Gastroesophageal sphincter (tissue), 4 donors: ENCODE measurements at regions not wholly inside any gene's neighbourhood (a gene's known extent, or its start where the extent isn't known, plus 50 kb on each side); places are given as distances from the start of the nearest gene placed in this dataset.

Experiments used
- ATAC-seq: fragments of 150-250 bp; one replicate; pipeline ENCODE4 v1.9.1; 2016; ENCODE audit warnings: mild to moderate bottlenecking, moderate library complexity
- H3K27ac ChIP-seq, 4 donors: fragments of 200-600 bp; sonication (generic) in 3 of 4; 1 replicate in 3 of 4; 2 replicates in 1 of 4; pipeline ENCODE4 v1.5.1; 2016 to 2019
- H3K27me3 ChIP-seq: fragments of 200-600 bp; sonication (generic); one replicate; pipeline ENCODE4 v1.5.1; 2019
- H3K36me3 ChIP-seq, 2 donors: fragments of 200-600 bp; sonication (generic); one replicate each; pipeline ENCODE4 v1.5.1; 2019; ENCODE audit warnings: control low read depth in 1 of 2
- H3K4me1 ChIP-seq, 3 donors: fragments of 200-600 bp; sonication (generic); 1 replicate in 2 of 3; 2 replicates in 1 of 3; pipeline ENCODE4 v1.5.1; 2016 to 2019; ENCODE audit warnings: control low read depth in 2 of 3
- H3K4me3 ChIP-seq, 2 donors: fragments of 200-600 bp; sonication (generic); one replicate each; pipeline ENCODE4 v1.5.1; 2019; ENCODE audit warnings: mild to moderate bottlenecking in 1 of 2, moderate library complexity in 1 of 2
- H3K9me3 ChIP-seq, 3 donors: fragments of 200-600 bp; sonication (generic); one replicate each; pipeline ENCODE4 v1.5.1; 2017 to 2019; ENCODE audit warnings: control low read depth in 2 of 3
- CTCF ChIP-seq, 4 experiments: fragments of 200-600 bp in 2 of 4; fragments of 450-650 bp in 2 of 4; sonication (generic) in 1 of 4; IDR thresholded peaks; one replicate each; pipeline ENCODE4 v1.5.1; 2017 to 2019; ENCODE audit warnings: antibody characterized with exemption in 4 of 4, mild to moderate bottlenecking in 2 of 4, moderate library complexity in 2 of 4
- EP300 ChIP-seq: sonication (generic); formaldehyde crosslinking; IDR thresholded peaks from one replicate; pipeline ENCODE4 v1.6.1; 2017; ENCODE audit warnings: antibody characterized with exemption, mild to moderate bottlenecking
- POLR2A ChIP-seq, 2 donors: fragments of 450-650 bp; IDR thresholded peaks; one replicate each; pipeline ENCODE4 v1.6.1; 2017; ENCODE audit warnings: antibody characterized with exemption in 2 of 2, mild to moderate bottlenecking in 2 of 2, moderate library complexity in 1 of 2
- POLR2AphosphoS5 ChIP-seq: sonication (generic); formaldehyde crosslinking; IDR thresholded peaks from one replicate; pipeline ENCODE4 v1.6.1; 2017; ENCODE audit warnings: antibody characterized with exemption
- WGBS, 2 donors: methylation state at CpG; one replicate each; pipeline ENCODE4 v1.1.5; 2018; ENCODE audit warnings: low coverage in 1 of 2; 5-methylcytosine and 5-hydroxymethylcytosine counted together

DNA sequence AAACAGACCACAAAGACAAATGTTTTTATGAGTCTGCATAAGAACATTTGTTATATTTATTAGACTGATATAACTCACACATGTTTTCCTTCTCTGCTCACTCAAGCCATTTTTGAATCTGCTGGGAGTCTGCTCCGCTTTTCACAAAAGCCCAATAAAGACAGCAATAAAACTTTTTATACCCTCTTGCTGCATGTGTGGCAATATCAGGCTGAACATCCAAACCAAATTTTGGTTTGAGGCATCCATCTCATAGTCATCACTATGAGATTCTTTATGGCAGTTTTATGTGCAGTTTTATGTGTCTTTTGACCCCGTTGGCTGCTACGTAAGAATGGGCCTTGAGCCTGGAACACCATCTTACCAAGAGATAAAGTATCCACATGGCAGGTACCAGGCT lies 1276.8 kb upstream of the ADGRB3 start:
- Histone ChIP-seq H3K4me1 (no peaks in the 10 kb centered on the region), H3K27me3 (no peaks in the 10 kb centered on the region), H3K4me3 (no peak overlapping the region), H3K27ac (no peak overlapping the region), H3K36me3 (no peaks in the 10 kb centered on the region), H3K9me3 (no peaks in the 10 kb centered on the region)
- 59 to 93% methylated on average over 3 of the region's 3 CpGs for WGBS, 2 donors
- TF ChIP-seq EP300 (no peak), POLR2AphosphoS5 (no peak), POLR2A (IDR thresholded peaks at IDR 0.05) (no peak), CTCF (IDR thresholded peaks at IDR 0.05) (no peak)
- no peak for ATAC-seq

- Histone ChIP-seq H3K9me3 (no peaks in the 10 kb centered on the region), H3K4me3 (no peak overlapping the region), H3K4me1 (no peaks in the 10 kb centered on the region), H3K36me3 (no peaks in the 10 kb centered on the region), H3K27ac (no peak overlapping the region), H3K27me3 (no peaks in the 10 kb centered on the region)
- WGBS, 2 donors = 60 to 74% methylated on average over 1 to 3 of the region's 3 CpGs
- TF ChIP-seq POLR2AphosphoS5 = no peak
- no peak for TF ChIP-seq POLR2A (IDR thresholded peaks at IDR 0.05)
- TF ChIP-seq CTCF (IDR thresholded peaks at IDR 0.05) = no peak
- no peak for TF ChIP-seq EP300
- no peak for ATAC-seq
These were observed 1281.2 kb upstream of the ADGRB3 start for GRCh38 chr6:67353861-67354260.

DNA sequence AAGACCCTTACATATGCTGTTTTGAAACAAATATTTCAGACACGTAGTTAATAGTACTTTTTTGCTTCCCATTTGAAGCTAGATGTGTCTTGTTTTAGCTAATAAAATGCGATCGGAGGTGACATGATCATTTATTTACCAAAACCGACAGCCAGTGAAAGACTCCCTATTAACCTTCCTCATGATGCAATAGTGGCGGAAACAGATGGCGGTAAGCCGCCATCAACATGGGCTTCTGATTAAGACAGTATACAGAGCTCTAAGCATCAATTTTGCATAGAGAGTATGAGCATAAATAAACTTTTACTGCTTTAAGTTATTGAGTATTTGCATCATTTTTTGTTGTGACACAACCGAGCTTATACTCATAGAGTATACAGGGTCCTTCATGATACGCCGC lies 1282.4 kb upstream of the ADGRB3 start:
- no peak for ATAC-seq
- no peaks in the 10 kb centered on the region for H3K9me3 ChIP-seq
- no peaks in the 10 kb centered on the region for H3K36me3 ChIP-seq
- TF ChIP-seq POLR2AphosphoS5 = no peak
- TF ChIP-seq POLR2A (IDR thresholded peaks at IDR 0.05) = no peak
- no peak for TF ChIP-seq EP300
- TF ChIP-seq CTCF (IDR thresholded peaks at IDR 0.05) = no peak
- H3K27me3 ChIP-seq = no peaks in the 10 kb centered on the region
- H3K4me3 ChIP-seq = no peak overlapping the region
- H3K27ac ChIP-seq = no peak overlapping the region
- 81% methylated on average over 6 to 10 of the region's 10 CpGs for WGBS, 2 donors
- H3K4me1 ChIP-seq = no peaks in the 10 kb centered on the region

- Histone ChIP-seq H3K27me3 (no peaks in the 10 kb centered on the region), H3K4me3 (no peak overlapping the region), H3K27ac (no peak overlapping the region), H3K4me1 (no peaks in the 10 kb centered on the region), H3K9me3 (no peaks in the 10 kb centered on the region), H3K36me3 (no peaks in the 10 kb centered on the region)
- no peak for TF ChIP-seq EP300
- TF ChIP-seq POLR2AphosphoS5 = no peak
- no peak for TF ChIP-seq POLR2A (IDR thresholded peaks at IDR 0.05)
- TF ChIP-seq CTCF (IDR thresholded peaks at IDR 0.05) = no peak
- ATAC-seq = no peak
- WGBS, 2 donors = 86 to 92% methylated on average over 3 to 4 of the region's 4 CpGs
These were observed 1284.4 kb upstream of the ADGRB3 start for GRCh38 chr6:67350729-67351128.

DNA sequence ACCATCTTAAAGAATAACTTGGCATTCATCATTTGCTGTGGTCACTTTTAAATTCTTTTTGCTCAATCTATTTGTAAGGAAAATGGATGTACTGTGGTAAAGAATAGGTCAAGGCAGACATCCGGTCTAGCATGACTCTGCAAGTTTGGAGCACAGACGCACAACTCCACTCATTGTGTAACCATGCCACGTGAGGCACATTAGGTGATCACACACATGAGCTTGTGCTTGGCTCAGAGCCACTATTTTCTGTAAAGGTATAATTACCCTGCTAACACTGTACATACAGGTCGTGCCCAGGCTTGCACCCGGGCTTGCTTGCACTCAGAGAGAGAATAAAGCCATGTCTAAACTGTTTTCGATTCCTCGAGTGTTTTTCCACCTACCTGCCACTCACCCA lies 1289.1 kb upstream of the ADGRB3 start:
- no peak overlapping the region for H3K27ac ChIP-seq
- no peaks in the 10 kb centered on the region for H3K27me3 ChIP-seq
- WGBS, 2 donors = 84 to 97% methylated on average over 4 to 6 of the region's 7 CpGs
- ATAC-seq = no peak
- H3K9me3 ChIP-seq = no peaks in the 10 kb centered on the region
- no peaks in the 10 kb centered on the region for H3K4me1 ChIP-seq
- no peak for TF ChIP-seq CTCF (IDR thresholded peaks at IDR 0.05)
- no peak for TF ChIP-seq POLR2A (IDR thresholded peaks at IDR 0.05)
- no peak for TF ChIP-seq POLR2AphosphoS5
- no peak for TF ChIP-seq EP300
- H3K4me3 ChIP-seq = no peak overlapping the region
- no peaks in the 10 kb centered on the region for H3K36me3 ChIP-seq
